A673 (cell line): ENCODE measurements at regions not wholly inside any gene's neighbourhood (a gene's known extent, or its start where the extent isn't known, plus 50 kb on each side); places are given as distances from the start of the nearest gene placed in this dataset.

Experiments
- CTCF ChIP-seq: fragments of 300-800, 200-600 bp; sonication (generic); conservative IDR thresholded peaks from 2 replicates; pipeline ENCODE4 v1.5.1; 2017; ENCODE audit warnings: low read depth, mild to moderate bottlenecking, antibody characterized with exemption, low read length, moderate library complexity, mixed read lengths
- EZH2 ChIP-seq: fragments of 200-600 bp; sonication (generic); IDR thresholded peaks from 2 replicates; pipeline ENCODE4 v1.6.1; 2017; ENCODE audit warnings: borderline replicate concordance, low read depth, mild to moderate bottlenecking, mixed read lengths, antibody characterized with exemption, low read length; ENCODE audit not compliant: poor library complexity, severe bottlenecking

- no peak for TF ChIP-seq CTCF
- TF ChIP-seq EZH2, result no peak
Observed at GRCh38 chr11:82546661-82547557, 186.8 kb downstream of the FAM181B start.
